ENCODE measurements at regions not wholly inside any gene's neighbourhood (a gene's known extent, or its start where the extent isn't known, plus 50 kb on each side); places are given as distances from the start of the nearest gene placed in this dataset.

DNA sequence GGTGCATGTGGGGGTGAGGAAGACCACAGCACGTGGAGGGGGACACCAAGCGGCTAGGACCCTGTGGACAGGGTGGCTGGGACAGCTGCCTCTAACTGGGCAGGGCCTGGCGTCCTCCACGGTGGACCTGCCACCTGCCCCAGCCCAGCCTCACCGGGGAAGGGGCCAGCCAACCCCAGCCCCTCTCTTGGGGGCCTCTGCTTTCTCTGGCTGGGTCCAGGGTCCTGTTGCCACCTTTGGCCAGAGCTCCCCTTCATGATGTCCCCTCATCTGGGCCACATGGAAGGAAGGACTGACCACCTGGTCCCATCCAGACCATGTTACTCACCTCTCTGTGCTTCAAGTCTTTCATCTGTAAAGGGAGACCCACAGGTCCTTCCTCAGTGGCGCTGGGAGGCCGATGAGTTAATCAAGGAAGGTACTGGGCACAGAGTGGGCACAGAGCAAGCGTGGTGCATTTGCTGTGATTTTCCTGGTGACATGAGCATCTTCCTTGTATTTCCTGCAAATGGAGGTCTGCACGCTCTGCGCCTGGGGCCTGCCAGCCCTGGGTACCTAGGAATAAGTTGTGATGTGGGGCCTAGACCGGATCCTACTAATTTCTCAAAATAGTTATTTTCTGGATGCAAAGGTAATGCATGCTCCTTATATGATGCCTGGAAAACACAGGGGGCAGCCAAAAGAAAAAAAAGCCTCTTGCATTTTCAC lies 538.4 kb downstream of the TBC1D22A start:
- DNase-seq = no peak

DNA sequence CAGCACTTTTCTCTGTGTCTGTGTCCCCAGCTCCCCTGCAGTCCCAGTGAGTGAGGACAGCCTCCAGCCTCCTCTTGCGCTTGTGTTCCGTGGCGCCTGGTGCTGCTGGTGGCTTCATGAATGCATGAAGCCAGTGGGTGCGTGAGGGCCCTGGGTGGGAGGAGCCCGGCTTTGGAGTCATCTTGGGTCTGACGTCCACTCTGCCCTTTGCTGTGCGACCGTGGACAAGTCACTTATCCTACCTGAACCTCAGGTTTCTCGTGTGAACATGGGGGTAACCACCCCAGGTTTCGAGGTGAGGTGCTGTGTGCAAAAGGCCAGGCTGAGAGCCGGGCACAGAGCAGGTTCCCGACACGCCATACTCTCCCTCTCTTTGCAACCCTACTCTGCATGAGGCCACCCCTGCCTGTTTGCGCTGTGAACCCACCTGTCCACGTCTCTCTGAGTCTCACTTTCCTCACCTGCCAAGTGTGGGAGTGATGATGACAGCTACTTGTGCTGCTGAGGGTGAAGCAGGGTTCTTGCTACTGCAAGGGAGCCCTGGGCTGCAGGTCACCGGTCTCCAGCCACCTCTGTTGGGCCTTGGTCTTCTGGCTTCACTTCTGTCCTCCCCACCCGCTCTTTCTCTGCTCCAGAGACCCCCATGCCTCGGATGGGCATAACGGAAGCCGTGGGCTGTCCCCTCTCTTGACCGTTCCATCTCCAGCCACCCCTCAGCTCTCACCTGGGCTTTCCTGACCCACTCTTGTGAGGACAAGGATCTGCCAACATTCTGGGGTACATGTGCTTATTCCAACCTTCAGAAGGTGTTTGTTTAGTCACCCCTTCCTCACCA lies 537.6 kb downstream of the TBC1D22A start:
- no peak for DNase-seq

DNA sequence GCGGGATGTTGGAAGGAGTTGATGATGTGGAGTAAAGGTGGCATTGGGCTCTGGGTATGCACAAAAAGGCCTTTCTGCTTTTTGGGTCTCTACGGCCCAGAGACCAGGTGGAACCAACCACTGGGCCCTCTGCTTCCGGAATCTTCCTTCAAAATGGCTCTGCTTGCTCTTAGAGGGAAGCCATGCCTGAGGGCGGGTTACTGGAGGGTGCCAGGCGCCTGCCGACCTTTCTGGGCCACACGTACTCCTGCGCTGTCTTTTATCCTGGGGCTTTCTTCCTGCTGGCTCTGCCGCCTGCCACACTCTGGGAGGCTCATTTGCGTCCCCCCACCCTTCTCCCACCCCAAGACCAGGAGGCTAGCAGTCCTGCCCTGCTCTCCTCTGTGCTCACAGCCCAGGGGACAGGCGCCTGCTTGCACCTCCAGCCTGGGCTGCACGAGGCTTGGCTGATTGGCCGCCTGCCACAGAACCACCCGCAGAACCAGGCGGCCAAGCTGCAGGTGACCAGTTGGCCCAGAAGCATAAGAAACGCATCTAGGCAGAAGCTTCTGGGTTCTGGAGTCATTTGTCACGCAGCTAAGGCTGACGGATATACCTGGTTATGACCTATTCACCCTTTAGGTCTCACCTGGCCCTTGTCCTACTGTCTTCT lies 536.9 kb downstream of the TBC1D22A start:
- no peak for DNase-seq

DNA sequence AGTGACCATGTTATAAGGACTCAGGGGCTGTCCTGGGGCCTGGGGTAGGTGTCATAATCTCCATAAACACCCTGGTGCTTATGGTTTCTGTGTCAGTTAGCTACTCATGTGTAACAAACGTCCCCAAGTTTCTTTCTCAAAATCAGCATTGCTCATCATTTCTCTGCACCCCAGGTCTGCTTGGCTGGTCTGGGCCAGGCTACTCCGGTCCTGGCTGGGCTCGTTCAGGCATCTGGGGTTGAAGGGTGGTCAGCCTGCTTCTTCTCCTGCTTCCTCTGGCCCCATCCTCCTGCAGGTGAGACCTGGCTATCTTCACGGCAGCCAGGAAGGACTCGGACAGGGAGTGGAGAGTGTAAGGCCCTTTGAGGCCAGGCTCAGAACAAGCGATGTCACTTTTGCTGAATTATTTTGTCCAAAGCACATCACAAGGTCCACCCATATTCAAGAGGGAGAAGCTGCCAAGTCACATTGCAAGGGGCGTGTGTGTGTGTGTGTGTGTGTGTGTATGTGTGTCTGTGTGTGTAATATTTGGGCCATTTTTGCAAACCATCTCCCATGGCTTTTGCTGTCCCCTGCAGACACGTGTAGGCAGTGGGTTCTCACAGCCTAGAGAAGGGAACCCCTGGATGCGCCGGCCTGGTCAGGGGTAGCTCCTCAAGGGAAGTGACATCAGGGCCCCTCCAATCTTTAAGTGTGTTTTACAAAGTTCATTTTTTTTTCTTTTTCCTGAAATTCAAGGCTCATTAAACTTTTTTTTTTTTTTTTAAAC lies 535.8 kb downstream of the TBC1D22A start:
- no peak for DNase-seq

DNA sequence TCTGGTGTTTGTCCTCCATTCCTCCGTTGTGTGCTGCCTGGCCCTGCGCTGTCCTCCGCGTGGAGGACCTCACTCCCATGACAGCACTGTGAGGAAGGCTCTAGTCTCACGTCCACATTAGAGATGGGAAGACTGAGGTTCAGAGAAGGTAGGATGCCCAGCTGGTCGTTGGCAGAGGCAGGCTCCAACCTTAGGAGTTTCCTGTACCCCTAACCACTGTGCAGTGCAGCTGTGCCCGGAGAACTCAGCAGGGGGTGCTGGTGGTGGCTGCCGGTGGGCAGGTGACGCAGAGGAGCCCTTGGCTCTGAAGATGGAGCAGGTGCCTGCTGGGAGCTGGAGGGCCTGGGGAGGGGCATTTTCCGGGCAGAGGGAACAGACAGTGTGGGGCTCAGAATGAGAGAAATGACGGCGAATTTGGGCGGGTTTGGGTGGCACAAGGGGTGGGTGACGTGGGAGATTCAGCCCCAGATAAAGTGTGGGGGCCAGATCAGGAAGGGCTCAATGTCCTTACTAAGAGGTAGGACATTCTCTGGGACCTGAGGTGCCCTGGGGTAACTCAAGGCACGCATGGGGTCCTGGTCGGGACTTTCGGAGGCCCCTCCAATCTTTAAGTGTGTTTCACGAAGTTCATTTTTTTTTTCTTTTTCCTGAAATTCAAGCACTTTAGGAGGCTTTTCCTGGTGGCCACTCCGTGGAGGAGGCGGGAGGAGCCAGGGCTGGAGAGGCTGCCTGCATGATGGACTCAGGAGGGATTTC lies 535.0 kb downstream of the TBC1D22A start:
- DNase-seq = no peak

DNA sequence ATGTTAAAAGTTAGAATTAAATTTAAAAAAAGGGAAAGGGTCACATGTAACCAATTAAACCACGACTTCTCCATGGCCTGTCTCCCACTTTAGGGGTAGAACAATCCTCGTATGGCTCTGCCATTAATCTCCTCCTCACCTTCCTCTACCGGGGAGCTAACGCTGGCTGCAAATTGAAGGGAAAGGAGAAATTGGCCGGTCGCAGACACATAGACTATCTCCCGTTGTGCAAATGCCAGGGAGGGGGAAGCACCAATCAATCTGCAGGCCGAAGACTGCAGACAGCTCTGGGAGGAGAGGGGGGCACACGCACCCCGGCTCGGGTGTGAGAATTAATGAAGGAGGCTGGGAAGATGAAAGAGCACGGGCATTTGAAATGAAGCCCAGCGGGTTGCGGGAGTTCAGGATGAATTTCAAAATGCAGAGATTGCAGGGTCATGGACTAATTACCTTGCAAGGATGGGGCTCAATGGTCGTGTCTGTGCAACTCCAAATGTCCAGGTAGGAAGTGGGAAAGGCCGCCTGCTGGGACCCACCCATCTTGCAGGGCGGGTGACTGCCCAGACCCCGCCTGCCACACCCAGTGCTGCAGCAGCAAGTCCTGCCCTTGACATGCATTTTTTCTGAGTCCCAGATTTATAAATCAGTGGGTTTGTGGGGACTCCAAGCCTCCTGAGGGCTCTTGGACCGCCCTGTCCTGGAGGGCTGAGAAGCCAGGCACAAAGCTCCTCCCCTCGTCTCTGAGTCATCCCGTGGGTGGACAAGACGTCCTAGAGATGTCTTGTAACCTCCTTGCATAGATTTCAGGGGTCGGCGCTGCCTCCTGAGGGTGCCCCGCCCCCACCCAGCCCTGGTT lies 534.2 kb downstream of the TBC1D22A start:
- DNase-seq = no peak

DNA sequence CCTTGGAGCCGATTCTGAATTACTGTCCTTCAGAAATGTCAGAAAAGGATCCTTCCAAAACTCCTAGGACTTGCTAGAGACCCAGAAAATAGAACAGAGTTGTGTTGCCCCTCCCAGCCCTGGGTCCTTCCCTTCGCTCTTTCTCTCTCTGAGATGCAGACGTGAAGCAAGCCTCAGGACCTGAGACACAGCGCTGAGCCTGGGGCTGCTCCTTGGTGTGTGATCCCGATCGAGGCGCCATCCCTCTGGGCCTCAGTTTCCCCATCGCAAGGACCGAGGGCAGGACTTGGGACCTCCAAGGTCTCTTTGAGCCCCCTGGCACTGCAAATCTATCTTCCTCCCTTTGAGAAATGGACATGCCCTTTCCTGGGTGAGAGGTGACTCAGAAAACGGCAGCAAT lies 533.5 kb downstream of the TBC1D22A start:
- no peak for DNase-seq

DNA sequence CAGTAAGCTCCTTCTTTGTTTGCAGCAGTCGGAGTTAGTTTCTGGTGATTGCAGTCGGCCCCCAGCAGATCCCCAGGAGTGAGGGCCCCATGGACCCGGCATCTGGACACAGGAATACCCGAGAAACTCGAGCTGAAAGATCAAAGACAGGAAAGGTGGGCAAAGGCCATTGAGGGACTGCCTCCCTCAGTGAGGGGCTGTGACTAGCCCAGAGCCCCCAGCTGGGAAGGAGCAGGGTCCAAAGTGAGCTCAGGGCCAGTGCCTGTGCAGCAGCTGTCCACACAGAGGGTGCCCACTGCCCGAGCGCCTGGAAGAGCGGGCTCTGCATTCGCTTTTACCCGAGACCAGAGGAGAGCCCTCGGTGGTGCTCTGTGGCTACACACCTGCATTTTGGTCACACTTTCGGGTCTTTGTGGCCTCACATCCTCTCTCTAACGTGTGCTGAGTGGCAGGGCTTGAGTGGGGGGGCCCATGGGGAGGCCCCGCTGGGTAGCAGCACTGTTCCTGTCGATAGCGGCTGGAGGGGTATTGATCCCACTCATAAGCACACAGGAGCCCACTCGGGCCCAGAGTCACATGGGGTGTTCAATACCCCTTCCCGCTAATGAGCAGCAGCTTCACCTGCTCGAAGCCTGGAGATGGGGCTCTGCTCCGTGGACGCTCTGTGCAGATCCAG lies 532.9 kb downstream of the TBC1D22A start:
- DNase-seq = no peak

DNA sequence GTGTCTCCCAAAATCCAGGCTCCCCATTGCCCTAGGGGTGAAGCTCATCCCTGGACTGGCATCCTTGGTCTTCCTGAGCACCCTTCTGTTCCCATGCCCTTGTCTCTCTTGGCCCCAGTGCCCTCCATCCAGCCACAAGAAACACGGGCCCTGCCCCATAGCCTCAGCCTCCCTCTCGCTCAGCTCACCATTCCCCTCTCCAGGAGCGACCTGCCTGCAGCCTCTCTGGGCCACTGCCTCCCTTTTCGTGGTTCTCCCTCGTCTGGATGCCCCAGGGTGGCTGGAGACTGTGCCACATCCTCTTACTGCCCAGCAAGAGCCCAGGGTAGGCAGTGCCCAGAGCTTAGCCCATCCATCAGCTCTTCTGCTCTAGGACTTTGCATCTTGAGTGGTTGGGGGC lies 532.1 kb downstream of the TBC1D22A start:
- no peak for DNase-seq

DNA sequence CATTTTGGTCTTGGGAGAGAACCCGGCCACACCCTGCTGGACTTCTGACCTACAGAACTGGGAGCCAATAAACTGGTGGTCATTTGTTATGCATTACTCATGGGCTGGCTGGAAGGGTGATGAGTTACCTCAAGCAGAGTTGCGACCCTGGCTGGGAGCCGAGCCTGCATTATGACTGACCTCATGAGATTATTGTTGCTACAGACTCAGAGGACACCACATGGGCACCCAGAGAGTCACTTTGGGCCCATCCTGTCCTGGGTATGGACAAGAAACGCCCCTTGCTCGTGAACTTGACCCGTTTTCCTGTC lies 531.7 kb downstream of the TBC1D22A start:
- no peak for DNase-seq

DNA sequence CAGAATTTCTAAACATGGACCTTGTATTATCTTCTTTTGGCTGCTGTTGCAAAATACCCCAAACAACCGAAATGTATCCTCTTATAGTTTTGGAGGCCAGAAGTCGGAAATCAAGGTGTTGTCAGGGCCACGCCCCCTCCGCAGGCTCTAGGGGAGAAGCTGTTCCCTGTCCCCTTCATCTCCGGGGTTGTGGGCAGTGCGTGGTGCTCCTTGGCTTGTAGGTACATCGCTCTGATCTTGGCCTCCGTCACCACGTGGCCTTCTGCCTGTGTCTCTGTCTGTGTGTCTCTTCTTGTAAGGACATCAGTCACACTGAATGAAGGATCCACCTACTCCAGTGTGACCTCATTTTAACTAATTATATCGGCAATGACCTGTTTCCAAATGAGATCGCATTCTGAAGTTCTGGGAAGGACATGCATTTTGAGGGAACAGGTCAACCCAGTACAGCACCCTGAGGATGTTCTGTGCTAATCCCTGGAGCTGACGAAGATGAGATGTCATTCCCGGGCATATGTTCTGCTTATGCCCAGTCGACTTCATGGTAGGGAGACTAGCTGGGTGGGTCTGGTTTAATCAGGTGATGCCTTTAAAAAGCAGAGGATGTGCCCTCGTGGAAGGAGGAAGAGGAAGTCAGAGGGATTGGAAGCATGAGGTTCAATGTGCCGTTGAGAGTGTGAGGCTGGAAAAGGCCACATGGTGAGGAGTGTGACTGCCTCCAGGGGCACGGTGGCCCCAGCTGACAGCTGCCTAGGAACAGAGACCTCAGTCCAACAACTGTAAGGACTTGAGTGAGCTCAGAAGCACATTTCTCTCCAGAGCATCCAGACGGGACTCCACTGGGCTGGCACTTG lies 531.1 kb downstream of the TBC1D22A start:
- no peak for DNase-seq

DNA sequence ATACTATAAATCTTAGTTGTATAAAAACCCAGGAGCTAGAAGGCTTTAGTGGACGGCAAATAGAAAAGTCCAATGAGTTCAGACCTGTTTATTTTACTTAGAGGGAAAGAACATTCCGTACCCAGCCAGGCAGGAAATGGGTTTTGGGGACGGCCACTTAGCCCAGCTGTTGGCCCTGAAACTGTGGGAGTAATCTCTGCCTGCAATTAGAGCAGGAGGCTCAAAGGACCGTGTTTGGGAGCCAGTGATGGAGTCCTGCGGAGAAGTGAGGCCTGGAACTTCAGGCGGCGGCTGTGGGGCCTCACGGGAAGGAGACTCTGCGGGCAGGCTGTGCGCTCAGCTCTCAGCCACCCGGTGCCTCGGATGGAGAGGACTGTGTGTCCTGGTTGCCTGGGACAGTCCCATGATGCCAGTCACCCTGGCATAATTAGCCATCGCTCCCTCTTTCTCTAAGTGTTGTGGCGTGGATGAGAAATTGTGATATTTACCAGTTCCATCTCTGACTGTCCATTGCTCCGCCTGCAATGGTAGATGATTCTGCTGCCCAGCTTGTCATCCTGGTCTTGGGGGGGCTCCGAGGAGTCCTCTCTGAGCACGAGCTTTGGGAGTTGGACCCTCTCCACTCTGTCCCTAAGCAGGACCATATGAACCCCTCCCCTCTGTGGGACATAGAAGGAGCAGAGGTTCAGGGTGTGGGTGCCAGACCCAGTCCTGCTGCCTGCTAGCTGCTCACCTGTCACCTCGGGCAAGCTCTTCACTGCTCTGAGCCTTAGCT lies 530.3 kb downstream of the TBC1D22A start:
- no peak for DNase-seq

DNA sequence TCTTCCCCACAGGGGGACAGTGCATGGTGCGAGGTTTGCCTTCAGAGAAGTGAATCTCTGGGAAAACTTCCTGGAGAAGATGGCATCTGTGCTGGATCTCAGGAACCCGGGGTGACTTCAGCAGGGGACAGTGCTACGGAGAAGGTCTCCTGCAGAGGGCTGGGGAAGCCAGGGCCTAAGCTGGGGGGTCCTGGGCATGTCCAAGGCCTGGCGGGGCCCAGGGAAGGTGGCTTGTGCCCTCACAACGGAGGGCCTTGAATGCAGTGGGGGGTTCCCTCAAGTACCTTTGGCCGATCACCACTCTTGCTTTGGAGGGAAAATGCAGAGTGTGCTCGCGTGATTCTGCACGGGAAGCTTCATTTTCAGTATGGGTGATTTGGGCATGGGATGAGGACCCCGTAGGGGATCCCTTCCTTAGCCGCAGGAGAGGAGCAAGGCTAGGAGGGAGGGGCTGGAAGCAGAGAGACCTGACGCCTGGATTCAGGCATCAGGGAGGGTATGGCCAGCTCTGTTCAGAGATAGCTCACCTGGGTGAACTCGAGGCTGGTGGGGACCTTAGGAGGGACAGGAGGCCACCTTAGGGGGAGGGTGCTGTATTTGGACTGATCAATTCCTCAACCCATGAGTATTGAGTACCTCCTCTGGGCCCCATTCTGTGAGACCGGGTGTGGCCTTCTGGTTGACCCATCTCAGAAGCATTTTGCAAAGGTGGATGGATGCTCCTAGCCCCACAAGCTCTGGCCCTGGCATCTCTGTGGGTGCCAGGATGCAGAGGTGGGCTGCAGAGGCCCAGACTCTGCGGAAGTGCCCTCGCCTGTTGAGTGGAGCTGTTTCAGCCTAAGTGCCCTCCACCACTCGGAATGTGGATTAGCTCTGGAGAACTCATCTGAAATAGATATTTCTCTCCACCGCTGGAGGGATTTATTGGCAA lies 529.4 kb downstream of the TBC1D22A start:
- no peak for DNase-seq

DNA sequence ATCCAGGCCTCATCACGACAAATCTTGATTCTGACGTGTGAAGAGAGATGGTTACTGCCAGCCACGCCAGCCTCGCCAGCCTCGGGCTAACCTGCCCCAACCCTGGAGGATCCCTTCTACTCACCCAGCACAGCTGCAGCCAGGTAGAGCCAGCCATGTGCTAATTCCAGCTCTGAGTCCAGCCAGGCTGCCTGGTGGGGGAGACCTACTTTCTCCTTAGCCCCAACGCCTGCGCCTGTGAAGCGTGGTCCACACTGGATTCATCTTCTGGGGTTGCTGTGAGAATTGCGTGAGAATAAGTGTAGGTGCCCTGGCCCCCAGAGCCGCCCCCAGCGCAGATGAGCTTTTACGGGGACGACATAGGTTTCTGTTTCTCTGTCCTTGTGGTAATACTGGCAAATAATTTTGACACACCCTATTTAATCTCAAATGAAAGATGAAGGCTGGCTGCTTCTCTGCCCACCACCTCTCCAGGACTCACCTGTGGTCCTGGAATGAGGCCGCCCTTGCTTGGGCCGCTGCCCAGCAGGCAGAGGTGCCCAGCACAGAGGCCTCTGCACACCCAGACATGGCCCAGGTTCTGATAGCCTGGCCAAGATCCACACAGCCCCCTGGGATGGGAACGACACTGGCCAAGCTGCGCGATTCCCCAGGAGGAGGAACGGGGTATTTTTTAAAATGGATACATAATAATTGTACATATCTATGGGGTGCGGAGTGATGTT lies 528.4 kb downstream of the TBC1D22A start:
- DNase-seq = no peak

DNA sequence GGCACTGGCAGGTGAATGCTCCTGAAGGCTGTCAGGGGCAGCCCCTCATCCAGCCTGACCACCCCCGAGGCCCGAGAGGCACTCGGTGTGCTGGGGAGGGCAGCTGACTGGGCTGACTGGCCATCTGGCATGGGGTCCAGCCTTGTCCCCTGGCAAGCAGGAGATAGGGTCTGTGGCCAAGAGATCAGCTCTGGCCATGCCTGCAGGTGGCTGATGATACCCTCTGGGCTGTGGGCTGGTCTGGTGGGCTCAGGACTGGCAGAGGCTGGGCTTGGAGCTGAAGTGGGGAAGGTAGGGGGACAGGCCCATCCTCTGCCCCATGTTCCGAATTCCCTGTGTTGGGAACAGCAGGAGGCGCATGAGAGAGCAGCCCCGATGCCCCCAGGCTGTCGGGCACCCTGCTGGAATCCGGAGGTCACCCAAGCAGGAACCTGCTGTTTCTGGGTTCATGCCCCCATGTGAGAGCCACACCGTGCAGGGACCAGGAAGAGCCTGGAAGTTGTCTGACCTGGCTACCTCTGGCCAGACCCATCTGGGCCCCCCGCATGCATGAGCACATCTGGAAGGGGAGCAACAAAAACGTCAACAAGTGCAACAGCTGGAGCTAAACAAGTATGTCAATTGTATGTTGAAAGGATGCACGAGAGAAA lies 527.0 kb downstream of the TBC1D22A start:
- no peak for DNase-seq

DNA sequence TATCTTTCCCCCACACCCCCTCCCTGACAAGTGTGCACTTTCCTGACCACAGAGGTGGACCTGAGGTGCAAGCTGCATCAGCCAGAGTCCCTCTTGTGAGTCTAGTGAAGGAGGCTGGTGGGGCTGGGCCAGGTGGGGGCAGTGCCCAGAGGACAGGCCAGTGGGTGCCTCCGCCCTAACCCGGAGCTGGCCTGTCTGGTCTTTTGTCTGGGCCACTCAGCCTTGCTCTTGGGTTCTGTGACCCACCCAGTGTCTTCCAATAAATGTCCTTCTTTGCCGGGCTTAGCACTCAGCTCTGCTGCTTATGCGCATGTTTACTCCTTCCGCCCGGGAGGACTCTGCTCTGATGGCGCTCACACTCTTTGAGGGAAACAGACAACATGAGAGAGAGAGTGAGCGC lies 526.2 kb downstream of the TBC1D22A start:
- DNase-seq = no peak

DNA sequence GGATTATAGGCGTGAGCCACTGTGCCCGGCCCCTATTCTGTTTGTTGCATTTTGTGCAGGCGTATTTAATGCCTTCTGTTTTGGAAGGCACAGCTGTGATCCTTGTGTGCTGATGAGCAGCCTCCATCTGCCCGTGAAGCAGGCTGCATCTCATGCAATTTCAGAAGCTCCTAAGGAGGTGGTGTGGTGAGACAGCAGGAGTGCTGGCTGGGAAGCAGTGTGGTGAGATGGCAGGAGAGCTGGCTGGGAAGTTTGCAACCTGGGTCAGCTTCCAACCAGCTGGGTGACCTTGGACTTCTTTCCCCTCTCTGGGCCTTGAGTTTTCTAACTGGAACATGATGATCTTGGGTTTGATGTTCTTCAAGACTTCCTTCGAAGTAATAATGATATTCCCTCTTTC lies 525.1 kb downstream of the TBC1D22A start:
- no peak for DNase-seq
